NCI-H345 treated with DMSO at 0.1 percent for 48 hours (cell line): ENCODE measurements at regions not wholly inside any gene's neighbourhood (a gene's known extent, or its start where the extent isn't known, plus 50 kb on each side); places are given as distances from the start of the nearest gene placed in this dataset.

Experiments
- DNase-seq: peaks from one replicate; lab custom pipeline; 2025; ENCODE audit not compliant: unreplicated experiment; lab: John Stamatoyannopoulos, UW

GRCh38 chr4:178523038-178523437 lies 1080.8 kb upstream of the AGA start:
- DNase-seq, result no peak

GRCh38 chr4:178535939-178536579 lies 1093.8 kb upstream of the AGA start:
- DNase-seq, result no peak

- no peak for DNase-seq
Observed at GRCh38 chr4:178553201-178553600, 1111.0 kb upstream of the AGA start.

GRCh38 chr4:178554352-178554751 lies 1112.1 kb upstream of the AGA start:
- DNase-seq, result no peak

GRCh38 chr4:178556796-178557195 lies 1114.6 kb upstream of the AGA start:
- DNase-seq, result no peak

- DNase-seq, result no peak
Observed at GRCh38 chr4:178577933-178578332, 1135.7 kb upstream of the AGA start.

- no peak for DNase-seq
Observed at GRCh38 chr4:178595500-178596138, 1153.4 kb upstream of the AGA start.

GRCh38 chr4:178598672-178599071 lies 1156.4 kb upstream of the AGA start:
- no peak for DNase-seq

- DNase-seq, result no peak
Observed at GRCh38 chr4:178599521-178599920, 1157.3 kb upstream of the AGA start.

- DNase-seq, result no peak
Observed at GRCh38 chr4:178602833-178603232, 1160.6 kb upstream of the AGA start.

GRCh38 chr4:178611062-178611461 lies 1168.8 kb upstream of the AGA start:
- no peak for DNase-seq

GRCh38 chr4:178612733-178613132 lies 1170.5 kb upstream of the AGA start:
- no peak for DNase-seq

GRCh38 chr4:178632415-178632814 lies 1190.2 kb upstream of the AGA start:
- DNase-seq, result no peak

GRCh38 chr4:178633263-178633662 lies 1191.0 kb upstream of the AGA start:
- no peak for DNase-seq

- no peak for DNase-seq
Observed at GRCh38 chr4:178664621-178665020, 1222.4 kb upstream of the AGA start.

- DNase-seq, result no peak
Observed at GRCh38 chr4:178665916-178666315, 1223.7 kb upstream of the AGA start.

GRCh38 chr4:178671766-178672165 lies 1229.5 kb upstream of the AGA start:
- no peak for DNase-seq

GRCh38 chr4:178672512-178672911 lies 1230.3 kb upstream of the AGA start:
- no peak for DNase-seq

- DNase-seq, result no peak
Observed at GRCh38 chr4:178681871-178682270, 1239.6 kb upstream of the AGA start.

- no peak for DNase-seq
Observed at GRCh38 chr4:178689926-178690325, 1247.7 kb upstream of the AGA start.

GRCh38 chr4:178693816-178694215 lies 1251.6 kb upstream of the AGA start:
- DNase-seq, result no peak

- no peak for DNase-seq
Observed at GRCh38 chr4:178696515-178696914, 1254.3 kb upstream of the AGA start.

- no peak for DNase-seq
Observed at GRCh38 chr4:178712486-178712885, 1270.2 kb upstream of the AGA start.
